Activated CD8-positive, alpha-beta T cell treated with anti-CD3 and anti-CD28 coated beads for 36 hours (primary cell): ENCODE measurements at regions not wholly inside any gene's neighbourhood (a gene's known extent, or its start where the extent isn't known, plus 50 kb on each side); places are given as distances from the start of the nearest gene placed in this dataset.

ENCODE experiments used
- ATAC-seq: fragments of 200-7000 bp; cut with Tn5 transposase; one replicate; pipeline ENCODE4 v1.10.0; 2021; ENCODE audit warnings: mild to moderate bottlenecking, moderate library complexity
- CTCF ChIA-PET: fragments of 350-600 bp; sonication (Branson Sonifier 250); formaldehyde crosslinking; loops from one replicate; lab custom pipeline; 2021; ENCODE audit warnings: antibody characterized with exemption; lab: Charles Lee
- POLR2A ChIA-PET: fragments of 350-600 bp; sonication (Branson Sonifier 250); formaldehyde crosslinking; loops from one replicate; lab custom pipeline; 2021; ENCODE audit warnings: antibody characterized with exemption; lab: Charles Lee
- DNase-seq: peaks from one replicate; pipeline ENCODE4 v3.0.0-alpha.2; 2020
- H3K27ac Mint-ChIP-seq: one replicate; pipeline ENCODE4 v1.8.0; 2021; ENCODE audit warnings: mild to moderate bottlenecking, mixed read lengths
- H3K27me3 Mint-ChIP-seq: one replicate; pipeline ENCODE4 v1.8.0; 2021; ENCODE audit warnings: mixed read lengths
- H3K36me3 Mint-ChIP-seq: one replicate; pipeline ENCODE4 v1.8.0; 2021; ENCODE audit warnings: low read depth, mixed read lengths
- H3K4me1 Mint-ChIP-seq: one replicate; pipeline ENCODE4 v1.8.0; 2021; ENCODE audit warnings: low read depth, mixed read lengths
- H3K4me3 Mint-ChIP-seq: one replicate; pipeline ENCODE4 v1.8.0; 2021; ENCODE audit warnings: mild to moderate bottlenecking, moderate library complexity, mixed read lengths
- H3K9me3 Mint-ChIP-seq: one replicate; pipeline ENCODE4 v1.8.0; 2021; ENCODE audit warnings: mixed read lengths
- intact Hi-C: fragments of 100-400 bp; cut with micrococcal nuclease; formaldehyde crosslinking; loops from one replicate; pipeline ENCODE4 v1.10.0; 2022
- TF ChIP-seq, protein P1 (sequence below): fragments of 200-600 bp; IDR thresholded peaks from one replicate; pipeline ENCODE4 v1.8.0; 2022; ENCODE audit warnings: antibody characterized with exemption, mild to moderate bottlenecking

DNA sequence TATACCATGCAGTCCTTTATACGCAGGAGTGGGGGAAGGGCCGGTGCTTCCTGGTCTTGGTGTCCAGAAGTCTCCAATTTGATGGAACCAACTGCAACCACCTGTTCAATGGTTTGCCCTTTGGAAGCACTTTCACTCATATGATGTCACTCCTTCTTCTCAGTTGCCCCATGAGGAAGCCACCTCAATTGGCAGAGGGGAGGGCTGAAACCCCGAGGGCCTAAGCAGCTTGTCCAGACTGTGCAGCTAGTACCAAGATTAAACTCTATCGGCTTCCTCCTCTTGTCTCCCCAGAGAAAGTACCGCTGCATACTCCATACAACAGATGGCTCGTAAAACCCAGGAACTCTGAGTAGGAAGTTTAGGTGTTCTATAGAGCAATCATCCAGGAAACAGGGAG, 789.4 kb downstream of the TYW1 start:
- H3K4me1 Mint-ChIP-seq: no peaks in the 10 kb centered on the region
- H3K27me3 Mint-ChIP-seq: no peaks in the 10 kb centered on the region
- H3K27ac Mint-ChIP-seq: no peak overlapping the region
- H3K36me3 Mint-ChIP-seq: no peaks in the 10 kb centered on the region
- intact Hi-C loops: no loop called here
- no peak for ATAC-seq
- ChIA-PET POLR2A (no interaction called here), CTCF (no interaction called here)
- H3K4me3 Mint-ChIP-seq: no peak overlapping the region
- TF ChIP-seq, protein P1, sequence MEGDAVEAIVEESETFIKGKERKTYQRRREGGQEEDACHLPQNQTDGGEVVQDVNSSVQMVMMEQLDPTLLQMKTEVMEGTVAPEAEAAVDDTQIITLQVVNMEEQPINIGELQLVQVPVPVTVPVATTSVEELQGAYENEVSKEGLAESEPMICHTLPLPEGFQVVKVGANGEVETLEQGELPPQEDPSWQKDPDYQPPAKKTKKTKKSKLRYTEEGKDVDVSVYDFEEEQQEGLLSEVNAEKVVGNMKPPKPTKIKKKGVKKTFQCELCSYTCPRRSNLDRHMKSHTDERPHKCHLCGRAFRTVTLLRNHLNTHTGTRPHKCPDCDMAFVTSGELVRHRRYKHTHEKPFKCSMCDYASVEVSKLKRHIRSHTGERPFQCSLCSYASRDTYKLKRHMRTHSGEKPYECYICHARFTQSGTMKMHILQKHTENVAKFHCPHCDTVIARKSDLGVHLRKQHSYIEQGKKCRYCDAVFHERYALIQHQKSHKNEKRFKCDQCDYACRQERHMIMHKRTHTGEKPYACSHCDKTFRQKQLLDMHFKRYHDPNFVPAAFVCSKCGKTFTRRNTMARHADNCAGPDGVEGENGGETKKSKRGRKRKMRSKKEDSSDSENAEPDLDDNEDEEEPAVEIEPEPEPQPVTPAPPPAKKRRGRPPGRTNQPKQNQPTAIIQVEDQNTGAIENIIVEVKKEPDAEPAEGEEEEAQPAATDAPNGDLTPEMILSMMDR: no peak
- peaks cover 7% of the 10 kb centered on the region for H3K9me3 Mint-ChIP-seq
- DNase-seq: no peak

DNA sequence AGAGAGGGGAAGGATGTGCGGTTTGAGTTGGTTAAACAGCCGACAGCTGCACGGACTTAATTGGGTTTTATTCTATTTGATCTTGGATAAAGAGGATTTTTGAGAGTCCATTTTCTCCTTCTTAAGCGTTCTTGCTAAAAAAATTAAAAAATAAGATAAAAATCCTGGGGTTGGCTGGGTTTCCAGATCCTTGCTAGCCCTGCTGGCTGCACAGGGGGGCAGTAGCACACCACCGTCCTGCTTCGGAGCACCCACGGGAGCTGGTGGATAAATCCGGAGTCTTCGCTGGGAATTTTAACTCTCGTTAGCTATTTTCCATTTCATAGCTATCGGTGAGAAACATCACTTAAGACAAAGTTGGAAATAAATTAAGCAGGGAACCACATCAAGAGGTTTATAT, 792.0 kb downstream of the TYW1 start:
- Mint-ChIP-seq H3K9me3 (peaks cover 4% of the 10 kb centered on the region), H3K36me3 (no peaks in the 10 kb centered on the region), H3K27ac (no peak overlapping the region), H3K27me3 (no peaks in the 10 kb centered on the region), H3K4me3 (no peak overlapping the region), H3K4me1 (no peaks in the 10 kb centered on the region)
- TF ChIP-seq, protein P1: no peak
- ATAC-seq (no peak), DNase-seq (no peak)
- CTCF ChIA-PET: no interaction called here
- POLR2A ChIA-PET: interaction anchor here (0.6 kb wide), 1 partner anchor 635 kb away, joined by 3 read pairs; no protein-coding TSS in a partner anchor
- intact Hi-C loops: no loop called here

GRCh38 chr7:67791918-67792317, 795.3 kb downstream of the TYW1 start:
- Mint-ChIP-seq H3K27ac (no peak overlapping the region), H3K4me1 (no peaks in the 10 kb centered on the region), H3K4me3 (no peak overlapping the region), H3K27me3 (no peaks in the 10 kb centered on the region), H3K36me3 (no peaks in the 10 kb centered on the region), H3K9me3 (peaks cover 6% of the 10 kb centered on the region)
- TF ChIP-seq, protein P1: no peak
- no peak for ATAC-seq
- CTCF ChIA-PET: no interaction called here
- intact Hi-C loops: no loop called here
- DNase-seq: no peak
- POLR2A ChIA-PET: interaction anchor here (1.2 kb wide), 1 partner anchor 83 kb away, joined by 3 read pairs; no protein-coding TSS in a partner anchor

- no peaks in the 10 kb centered on the region for H3K4me1 Mint-ChIP-seq
- TF ChIP-seq, protein P1: no peak
- H3K27ac Mint-ChIP-seq: no peak overlapping the region
- DNase-seq (no peak), ATAC-seq (no peak)
- intact Hi-C loops: no loop called here
- POLR2A ChIA-PET: interaction anchor here (0.6 kb wide), 1 partner anchor 907 kb away, joined by 3 read pairs; no protein-coding TSS in a partner anchor
- CTCF ChIA-PET: no interaction called here
- H3K36me3 Mint-ChIP-seq: no peaks in the 10 kb centered on the region
- no peaks in the 10 kb centered on the region for H3K27me3 Mint-ChIP-seq
- no peak overlapping the region for H3K4me3 Mint-ChIP-seq
- peaks cover 6% of the 10 kb centered on the region for H3K9me3 Mint-ChIP-seq
These were observed 797.9 kb downstream of the TYW1 start for GRCh38 chr7:67794544-67794943.

- TF ChIP-seq, protein P1: no peak
- Mint-ChIP-seq H3K27ac (no peak overlapping the region), H3K4me3 (no peak overlapping the region), H3K36me3 (no peaks in the 10 kb centered on the region), H3K27me3 (no peaks in the 10 kb centered on the region), H3K9me3 (peaks cover 11% of the 10 kb centered on the region), H3K4me1 (no peaks in the 10 kb centered on the region)
- DNase-seq (no peak), ATAC-seq (no peak)
- CTCF ChIA-PET: no interaction called here
- POLR2A ChIA-PET: no interaction called here
- intact Hi-C loops: no loop called here
These were observed 807.2 kb downstream of the TYW1 start for GRCh38 chr7:67803789-67804188.
